ENCODE measurements at regions not wholly inside any gene's neighbourhood (a gene's known extent, or its start where the extent isn't known, plus 50 kb on each side); places are given as distances from the start of the nearest gene placed in this dataset.

DNA sequence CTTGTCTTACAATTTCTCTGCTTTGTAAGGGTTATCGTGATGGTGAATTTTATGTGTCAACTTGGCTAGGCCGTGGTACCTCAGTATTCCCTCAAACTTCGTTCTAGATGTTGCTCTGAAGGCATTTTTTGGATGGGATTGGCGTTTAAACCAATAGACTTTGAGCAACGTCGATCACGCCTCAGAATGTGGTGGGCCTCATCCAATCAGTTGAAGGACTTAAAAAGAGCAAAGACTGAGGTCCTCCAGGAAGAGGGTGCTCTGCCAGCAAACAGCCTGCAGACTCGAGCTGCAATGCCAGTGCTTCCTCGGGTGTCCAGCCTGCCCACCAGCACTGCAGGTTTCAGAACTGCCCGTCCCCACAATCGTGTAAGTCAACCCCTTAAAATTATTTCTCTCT, 145.8 kb upstream of the SALL3 start:
- no peak for DNase-seq

DNA sequence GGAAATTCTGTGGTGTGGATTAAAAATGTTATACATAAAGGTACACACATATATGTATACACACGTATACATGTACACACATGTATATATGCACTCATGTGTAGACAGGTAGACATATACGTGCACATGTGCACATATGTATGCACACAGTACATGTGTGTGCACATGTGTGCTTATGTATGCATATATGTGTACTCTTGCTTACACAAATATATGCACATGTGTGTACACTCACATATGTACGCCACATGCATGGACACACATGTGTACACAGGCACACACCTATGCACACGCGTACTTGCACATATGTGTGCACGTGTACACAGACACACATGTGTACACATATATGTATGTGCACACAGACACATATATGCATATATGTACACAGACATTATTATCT, 142.8 kb upstream of the SALL3 start:
- DNase-seq: no peak

DNA sequence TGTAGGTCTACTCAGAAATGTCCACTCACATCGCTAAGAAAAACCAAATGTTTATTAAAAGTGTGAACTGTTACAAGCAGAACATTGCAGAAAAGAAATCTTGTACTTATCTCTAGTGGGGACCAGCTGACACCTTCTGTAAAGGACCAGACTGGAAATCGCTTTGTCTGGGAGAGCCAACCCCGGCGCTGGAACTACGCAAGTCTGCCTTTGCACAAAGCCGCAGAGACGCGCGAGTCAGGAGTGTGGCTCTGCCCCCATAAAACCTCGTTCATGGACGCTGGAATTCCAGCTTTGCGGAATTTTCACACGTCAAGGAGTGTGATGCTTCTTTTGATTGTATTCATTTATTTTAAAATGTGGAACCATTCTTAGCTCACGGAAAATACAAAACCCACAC, 141.9 kb upstream of the SALL3 start:
- no peak for DNase-seq

DNA sequence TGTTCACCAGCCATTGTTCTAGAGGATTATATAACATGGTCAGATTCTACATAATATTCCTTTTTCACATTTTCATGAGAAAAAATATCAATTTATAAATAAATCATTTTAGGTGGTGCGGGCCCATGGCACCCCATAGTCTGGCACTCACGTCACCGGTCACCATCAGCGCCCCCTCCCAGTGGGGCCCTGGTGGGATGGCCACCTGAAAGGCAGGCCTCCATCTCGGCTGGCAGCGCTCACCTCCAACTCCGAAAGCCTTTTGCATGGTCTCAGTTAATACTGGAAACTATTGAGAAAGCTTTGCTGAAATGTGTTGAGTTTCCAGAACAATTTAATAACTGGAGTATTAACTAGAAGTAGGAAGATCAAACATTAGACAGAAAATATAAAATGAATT, 141.4 kb upstream of the SALL3 start:
- DNase-seq: no peak

DNA sequence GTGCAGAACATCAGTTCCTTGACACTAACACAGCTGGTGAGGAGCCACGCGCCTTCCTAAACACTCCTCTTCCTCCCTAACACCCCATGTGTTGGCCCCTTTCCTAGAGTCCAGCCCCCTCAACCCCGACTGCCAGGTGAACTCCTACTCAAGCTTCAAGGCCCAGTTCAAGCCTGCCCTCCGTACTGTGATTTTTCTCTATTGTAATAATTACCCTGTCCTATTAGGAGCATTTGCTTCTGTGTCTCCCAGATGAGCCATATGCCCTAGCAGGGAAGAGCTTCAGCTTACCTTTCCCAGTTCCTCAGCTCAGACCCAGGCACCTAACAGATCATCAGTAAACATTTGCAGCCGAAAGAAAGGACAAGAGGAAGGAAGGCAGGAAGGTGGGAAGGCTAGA, 130.6 kb upstream of the SALL3 start:
- DNase-seq: no peak

DNA sequence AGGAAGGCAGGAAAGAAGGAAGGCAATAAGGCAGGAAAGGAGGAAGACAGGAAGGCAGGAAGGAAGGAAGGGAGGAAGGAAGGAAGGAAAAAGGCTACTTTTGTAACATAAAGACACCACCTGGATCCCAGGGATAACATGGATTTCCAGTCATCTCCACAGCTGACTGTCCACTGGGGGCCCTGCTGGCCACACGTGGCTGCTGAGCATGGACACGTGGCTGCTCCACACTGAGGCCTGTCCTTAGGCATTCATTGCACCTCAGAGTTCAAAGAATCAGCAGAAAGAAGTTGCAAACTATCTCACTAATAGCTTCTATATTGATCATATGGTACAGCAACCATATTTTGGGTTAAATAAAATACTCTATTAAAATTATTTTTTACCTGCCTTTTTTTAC, 130.2 kb upstream of the SALL3 start:
- DNase-seq: no peak

DNA sequence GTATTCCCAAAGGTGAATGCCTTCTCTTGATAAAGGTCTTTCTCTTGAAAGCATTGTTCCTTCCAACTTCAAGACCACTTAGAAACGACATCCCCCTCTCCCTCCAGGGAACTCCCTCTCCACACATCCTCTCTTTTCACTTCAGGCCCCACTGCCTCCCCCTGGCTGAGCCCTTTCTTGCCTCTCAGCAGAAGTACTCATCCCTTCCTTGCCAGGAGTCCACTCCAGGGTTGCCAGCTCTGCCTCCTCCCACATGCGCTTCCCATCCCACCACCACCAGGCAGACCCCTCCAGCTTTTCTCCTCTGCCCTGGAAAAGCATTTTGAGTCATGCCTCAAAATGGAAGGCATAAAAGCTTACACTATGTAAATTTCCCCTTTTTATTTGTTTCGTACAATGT, 126.3 kb upstream of the SALL3 start:
- DNase-seq: no peak

DNA sequence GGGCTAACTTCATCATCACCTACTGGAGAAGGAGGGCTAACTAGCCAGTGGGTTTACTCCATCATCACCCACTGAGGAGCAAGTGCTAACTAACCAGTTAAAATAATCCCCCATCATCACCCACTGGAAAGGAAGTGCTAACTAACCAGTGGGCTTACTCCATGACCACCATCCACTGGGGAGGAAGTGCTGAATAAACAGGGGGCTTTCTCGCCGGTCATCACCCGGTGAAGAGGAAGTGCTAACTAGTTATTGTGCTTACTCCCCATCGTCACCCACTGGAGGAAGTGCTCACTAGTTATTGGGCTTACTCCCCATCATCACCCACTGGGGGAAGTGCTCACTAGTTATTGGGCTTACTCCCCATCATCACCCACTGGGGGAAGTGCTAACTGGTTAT, 124.4 kb upstream of the SALL3 start:
- no peak for DNase-seq

DNA sequence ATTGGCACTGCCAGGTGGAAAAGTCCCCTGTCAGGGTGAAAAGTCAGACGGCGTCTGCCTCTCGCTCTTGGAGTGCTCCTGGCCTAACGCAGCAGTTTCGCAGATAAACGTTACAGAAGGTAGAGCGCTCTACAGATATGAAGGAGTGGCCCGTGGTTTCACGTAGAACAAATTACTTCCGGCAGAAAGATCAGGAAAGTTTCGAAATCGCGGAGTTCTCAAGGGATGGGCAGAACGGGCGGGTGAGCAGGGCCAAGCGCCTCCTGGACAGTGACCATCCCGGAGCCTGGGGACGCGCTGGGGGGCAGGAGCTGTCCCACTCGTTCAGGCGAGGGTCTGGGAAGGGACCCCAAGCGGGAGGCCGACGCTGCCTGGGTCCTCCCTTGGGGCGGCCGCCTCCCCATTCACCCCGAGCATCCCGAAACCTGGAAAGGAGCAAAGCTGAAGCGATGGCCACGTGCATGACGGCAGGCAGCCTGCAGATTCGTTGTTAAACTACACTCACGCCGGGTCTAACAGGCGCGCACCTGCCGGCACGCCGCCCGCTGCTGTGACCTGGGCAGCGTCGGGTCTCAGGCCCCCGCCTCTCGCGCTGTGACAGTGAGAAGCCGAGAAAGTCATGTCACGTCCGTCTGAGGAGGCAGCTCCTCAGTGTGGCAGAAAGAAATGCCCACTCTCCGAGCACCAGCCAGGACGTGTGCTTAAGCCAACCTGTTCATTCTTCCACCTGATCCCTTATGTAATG, 122.9 kb upstream of the SALL3 start:
- no peak for DNase-seq

DNA sequence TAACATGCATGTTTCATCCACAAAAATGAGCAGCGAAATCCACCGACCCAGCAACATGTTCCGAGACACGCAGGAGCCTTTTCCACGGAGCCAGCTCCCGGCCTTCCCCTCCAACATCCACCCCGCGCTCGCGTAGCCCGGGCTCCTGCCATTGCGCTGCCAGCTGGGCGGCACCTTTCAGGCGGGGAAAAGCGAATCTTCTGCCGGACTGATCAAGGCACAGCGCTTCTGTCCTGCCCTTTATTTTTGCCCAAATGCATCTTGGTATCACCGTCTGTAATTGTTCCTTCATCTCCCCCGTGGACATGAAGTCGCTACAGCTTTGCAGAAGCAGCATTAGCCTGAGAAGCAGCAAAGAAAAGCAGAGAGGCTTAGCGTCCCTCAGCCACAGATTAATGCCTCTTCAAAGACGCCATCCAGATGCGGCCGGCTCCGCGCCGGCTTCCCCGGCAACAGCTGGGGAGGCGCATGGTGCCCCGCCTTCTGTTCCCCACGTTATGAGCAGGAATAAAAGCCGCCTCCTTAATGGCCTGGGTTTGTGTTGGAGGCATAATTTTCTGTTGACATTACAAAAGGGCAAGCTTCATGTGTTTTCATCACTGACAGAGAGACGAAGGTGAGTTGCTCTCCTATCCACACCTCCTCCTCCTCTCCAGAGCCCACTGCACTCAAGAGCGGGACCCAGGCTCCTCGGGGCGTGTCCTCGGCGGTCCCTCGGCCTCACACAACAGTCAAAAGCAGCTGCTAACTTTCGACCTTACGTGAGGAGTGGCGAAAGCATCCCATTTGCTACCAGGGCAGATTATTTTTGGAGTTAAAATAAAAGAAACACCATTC, 122.1 kb upstream of the SALL3 start:
- DNase-seq: no peak

DNA sequence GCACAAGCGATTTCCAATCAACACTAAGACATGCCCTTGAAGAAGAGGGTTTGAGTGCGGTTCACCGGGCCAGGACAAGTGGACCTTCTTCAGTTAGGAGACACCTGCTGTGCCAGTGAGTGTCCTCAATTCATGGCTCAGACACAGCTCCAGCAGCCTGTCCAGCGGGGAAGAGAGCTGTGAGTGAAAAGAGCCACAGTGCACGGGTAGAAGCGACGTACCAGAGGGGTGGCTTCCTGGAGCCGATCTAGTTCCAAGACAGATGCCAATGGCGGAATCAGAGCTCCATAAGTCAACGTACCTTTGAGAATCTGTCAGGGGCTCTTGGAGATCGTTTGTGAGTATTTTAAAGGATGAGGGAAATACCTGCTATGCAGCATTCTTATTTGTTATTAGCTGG, 119.9 kb upstream of the SALL3 start:
- DNase-seq: no peak

DNA sequence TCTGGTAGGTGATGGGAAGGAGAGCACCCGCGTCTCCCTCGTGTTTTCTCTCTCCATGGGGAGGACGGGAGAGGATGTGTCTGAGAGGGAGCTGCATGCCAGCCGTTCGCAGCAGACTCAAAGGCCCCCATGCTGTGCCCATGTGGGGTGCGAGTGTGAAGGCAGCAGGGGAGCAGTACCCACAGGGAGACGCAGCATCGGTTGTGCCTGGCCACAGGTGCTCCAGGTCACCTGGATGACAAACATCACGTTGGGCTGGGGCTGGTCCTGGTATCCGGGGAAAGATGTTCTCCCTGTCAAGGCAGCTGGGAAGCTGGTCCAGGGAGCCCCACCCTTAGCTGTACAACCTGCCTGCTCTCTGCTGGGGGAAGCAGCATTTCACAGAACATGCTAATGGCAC, 119.5 kb upstream of the SALL3 start:
- DNase-seq: no peak

DNA sequence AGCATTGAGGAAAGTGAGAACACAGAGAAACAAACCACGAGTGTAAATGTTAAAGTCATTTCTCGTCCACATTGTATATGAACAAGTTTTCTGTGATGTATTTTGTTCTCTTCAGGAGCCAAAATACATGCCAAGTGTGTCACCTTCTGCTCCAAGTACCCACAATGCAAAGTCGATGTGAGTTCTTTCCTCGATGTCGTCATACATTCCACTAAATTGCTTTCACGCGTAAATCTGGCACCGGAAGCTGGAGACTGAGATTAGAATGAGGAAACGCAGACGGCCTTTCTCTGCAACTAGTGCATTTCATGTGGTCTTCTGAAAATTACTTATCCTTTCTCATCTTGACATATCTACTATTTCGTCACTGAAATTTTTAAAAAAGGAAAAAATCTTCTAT, 118.5 kb upstream of the SALL3 start:
- DNase-seq: no peak

DNA sequence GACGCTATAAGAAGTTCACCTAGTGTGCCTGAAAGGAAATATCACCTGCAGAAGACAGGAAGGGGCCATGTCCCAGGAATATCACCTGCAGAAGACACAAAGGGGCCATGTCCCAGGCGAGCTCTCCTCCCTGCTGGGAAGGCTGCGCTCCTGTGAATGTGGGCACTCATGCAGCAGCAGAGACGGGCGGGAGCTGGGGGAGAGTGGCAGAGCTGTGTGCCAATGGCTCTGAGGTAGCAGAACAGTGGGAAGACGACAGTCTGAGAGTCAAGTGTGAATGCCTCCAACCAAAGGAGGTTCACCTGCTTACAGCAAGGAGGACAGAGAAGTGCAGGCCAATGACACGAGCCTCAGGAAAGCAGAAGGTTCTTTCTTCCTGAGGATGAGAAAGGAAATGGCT, 117.9 kb upstream of the SALL3 start:
- DNase-seq: no peak

DNA sequence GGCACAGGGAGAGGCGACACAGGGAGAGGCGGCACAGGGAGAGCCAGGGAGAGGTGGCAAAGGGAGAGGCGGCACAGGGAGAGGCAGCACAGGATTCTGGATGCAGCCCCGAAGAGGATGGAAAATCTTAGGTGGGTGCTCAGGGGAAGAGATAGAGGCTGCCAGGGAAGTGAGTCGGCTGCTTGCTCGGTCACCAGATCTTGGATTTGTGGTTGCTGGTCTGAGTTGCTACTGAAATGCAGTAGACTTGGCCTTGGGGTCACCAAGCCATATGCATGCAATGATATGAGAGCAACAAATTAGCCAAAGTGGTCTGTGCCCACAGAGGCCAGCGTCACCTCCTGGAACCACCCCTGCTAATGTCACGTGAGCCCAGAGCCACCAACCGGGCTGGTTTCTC, 117.2 kb upstream of the SALL3 start:
- DNase-seq: no peak

DNA sequence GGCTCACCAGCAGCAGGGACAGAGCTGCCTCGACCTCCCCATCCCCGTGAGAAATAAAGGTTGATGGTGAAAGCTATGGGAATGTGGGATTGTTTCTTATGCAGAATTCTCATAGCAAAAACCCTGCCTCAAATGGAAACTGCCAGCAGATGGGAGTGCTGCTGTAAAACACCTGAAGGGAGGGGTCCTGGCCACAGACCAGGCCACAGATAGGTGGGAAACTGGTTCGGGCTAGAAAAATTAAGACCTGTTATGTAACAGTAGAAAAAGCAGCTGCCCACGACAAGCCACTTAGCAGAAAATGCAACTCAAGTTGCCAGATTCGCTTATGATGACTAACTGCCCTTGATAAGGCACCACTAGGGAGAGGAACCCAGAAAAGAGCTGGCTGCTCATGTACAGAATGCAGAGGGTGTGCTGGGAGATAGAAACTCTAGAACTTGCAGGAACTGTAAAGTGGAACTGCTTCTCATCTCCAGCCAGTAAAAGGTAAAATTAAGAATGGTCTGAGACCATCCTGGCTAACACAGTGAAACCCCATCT, 114.5 kb upstream of the SALL3 start:
- no peak for DNase-seq

DNA sequence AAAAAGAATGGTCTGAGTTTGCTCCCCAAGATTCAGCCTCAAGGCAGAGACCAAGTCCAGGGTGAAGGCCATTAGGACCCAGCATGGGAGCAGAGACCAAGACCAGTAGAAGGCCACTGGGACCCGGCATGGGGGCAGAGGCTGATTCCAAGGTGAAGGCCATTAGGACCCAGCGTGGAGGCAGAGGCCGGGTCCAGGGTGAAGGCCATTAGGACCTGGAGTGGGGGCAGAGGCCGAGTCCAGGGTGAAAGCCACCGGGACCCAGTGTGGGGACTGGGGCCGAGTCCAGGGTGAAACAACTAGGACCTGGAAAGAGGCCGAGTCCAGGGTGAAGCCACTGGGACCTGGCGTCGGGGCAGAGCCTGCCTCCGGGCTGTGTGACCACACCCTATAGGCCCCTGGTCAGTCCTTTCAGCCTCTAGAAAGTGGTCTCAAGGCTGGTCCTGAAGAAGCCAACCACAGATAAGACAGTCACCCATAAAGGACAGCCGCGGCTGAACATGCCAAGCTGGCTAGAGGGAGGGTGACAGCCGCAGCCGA, 113.8 kb upstream of the SALL3 start:
- DNase-seq: no peak

DNA sequence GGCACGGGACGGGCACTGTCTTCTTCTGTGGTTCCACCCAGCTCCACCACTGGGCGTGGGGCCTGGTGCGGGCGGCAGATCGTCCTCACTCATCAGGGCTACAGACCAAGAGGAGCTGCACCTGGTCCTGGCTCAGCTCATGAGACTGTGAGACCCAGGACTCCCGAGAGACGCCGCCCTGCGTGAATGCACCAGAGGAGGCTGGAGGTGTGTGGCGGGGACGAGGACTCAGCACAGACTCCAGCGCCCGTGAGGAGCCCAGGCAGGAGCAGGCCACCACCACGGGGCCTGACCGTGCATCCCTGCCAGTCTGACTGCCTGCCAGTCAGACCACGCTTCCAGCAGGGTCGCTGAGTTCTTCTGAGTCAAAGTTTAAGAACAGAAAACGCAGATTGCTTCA, 112.5 kb upstream of the SALL3 start:
- no peak for DNase-seq

DNA sequence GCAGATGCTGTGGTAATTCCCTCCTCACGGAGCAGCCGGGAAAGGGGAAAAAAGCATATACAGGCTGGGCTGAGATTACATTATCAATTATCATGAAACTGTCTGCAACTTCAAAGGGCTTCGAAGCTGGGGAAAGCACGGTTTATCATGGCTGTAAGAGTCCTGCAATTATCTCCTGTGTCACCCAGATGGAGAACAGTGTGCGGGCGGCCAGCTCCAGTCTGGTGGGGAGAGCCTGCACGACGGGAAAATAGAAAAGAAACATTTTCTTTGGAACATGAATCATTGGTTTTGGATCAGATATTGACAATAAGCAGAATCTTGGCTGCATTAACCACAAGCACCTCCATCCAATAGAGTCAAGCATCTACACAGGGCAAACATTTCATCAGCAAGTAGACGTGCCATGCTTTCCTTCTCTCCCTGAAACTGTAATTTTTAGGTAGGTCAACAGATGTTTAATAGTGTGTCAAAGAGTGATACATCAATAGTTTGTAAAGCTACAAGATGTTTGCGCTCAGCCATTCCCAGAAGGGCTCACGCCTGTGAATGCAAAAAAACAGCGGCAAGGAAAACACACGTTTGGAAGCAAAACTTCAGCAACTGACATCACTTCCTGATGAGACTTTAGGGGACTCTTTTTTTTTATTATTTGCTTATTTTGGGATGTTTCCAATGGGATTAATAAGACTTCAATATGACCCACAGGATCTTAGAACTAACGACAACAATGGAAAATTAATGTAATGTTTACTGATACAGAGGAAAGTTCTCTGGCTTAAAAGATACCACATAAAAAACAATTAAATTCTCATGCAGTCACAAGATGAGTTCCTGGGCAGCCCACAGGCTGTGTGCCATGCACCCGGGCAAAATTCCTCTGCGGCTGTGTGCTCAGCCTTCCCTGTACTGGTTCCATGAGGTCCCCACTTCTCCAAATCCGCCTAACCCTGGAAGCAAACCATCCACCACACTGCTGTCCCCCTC, 111.0 kb upstream of the SALL3 start:
- DNase-seq: no peak

DNA sequence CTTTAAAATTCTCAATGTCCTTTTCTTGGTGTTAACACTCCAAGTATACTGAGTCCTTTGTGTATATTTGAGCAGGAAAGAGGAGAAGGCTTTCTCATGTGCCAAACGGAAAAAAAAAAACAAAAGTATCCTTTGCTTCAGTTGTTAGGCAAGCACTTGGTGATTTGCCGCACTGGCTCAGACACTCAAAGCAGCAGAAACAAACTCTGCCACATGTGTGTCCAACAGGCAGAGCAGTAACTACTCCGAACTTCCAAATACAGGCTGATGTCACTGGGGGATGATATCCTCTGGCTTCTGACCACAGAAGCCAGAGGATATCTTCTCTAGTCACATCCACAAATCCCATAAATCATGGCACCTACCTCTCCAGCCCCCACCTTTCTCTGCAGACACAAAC, 108.0 kb upstream of the SALL3 start:
- no peak for DNase-seq

DNA sequence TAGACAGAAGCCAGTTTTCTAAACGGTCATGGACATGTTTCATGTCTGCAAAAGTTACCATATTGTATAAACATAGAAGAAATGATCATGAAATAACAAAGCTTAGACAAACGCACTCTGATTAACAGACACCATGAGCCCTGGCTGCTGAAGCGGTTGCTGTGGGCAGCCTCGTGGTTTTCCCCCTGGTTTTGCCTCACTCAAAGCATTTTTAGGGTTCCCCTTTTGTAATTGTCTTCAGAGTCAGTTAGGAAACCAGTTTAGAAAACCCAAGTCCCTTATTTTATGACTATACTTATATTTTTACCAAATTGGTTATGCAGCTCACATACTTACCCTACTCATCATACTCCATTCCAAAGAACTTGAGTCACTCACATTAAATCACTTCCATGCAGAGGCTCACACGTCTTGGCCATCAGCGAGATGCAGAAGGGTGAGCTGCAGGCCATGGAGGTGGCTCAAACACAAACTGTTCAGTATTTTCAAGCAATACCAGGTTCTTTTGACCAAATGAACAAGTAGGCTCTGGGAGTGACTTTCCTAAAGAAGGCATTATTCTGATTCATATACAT, 105.6 kb upstream of the SALL3 start:
- DNase-seq: no peak

All from T-helper 2 cell (primary cell).